ENCODE measurements at regions not wholly inside any gene's neighbourhood (a gene's known extent, or its start where the extent isn't known, plus 50 kb on each side); places are given as distances from the start of the nearest gene placed in this dataset.
A peak's percentile ranks its signal among the peaks of the same experiment; 100 is the strongest.

DNA sequence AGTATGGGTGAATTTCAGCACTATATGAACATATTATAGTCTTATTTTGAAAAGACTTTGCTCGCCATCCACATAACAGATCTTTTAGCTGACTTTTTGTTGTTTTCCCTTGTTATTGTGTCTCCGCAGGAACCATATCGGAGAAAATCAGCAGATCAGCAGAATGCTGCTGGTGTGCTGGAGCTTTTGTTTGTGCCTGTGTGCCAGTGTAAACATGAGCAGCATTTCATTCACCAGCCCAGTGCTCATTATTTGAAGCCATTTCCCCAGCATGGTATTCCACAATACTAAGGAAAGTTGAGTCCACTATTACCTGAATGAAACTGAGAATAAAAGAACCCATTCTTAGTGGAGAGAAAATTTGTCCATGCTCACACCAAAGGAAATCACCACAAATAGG lies 261.8 kb upstream of the ARX start:
- H3K4me3 ChIP-seq (ENCODE audit: low read depth, low read length) = no peak overlapping the region
- no peak for DNase-seq (ENCODE audit: low read depth)
- in situ Hi-C loops (cut with HindIII; ENCODE audit: low sequenced_read_pairs) = no loop called here
- TF ChIP-seq, protein P1, sequence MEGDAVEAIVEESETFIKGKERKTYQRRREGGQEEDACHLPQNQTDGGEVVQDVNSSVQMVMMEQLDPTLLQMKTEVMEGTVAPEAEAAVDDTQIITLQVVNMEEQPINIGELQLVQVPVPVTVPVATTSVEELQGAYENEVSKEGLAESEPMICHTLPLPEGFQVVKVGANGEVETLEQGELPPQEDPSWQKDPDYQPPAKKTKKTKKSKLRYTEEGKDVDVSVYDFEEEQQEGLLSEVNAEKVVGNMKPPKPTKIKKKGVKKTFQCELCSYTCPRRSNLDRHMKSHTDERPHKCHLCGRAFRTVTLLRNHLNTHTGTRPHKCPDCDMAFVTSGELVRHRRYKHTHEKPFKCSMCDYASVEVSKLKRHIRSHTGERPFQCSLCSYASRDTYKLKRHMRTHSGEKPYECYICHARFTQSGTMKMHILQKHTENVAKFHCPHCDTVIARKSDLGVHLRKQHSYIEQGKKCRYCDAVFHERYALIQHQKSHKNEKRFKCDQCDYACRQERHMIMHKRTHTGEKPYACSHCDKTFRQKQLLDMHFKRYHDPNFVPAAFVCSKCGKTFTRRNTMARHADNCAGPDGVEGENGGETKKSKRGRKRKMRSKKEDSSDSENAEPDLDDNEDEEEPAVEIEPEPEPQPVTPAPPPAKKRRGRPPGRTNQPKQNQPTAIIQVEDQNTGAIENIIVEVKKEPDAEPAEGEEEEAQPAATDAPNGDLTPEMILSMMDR (IDR thresholded peaks at IDR 0.05; ENCODE audit: low read depth, low read length, missing control alignments) = no peak

DNA sequence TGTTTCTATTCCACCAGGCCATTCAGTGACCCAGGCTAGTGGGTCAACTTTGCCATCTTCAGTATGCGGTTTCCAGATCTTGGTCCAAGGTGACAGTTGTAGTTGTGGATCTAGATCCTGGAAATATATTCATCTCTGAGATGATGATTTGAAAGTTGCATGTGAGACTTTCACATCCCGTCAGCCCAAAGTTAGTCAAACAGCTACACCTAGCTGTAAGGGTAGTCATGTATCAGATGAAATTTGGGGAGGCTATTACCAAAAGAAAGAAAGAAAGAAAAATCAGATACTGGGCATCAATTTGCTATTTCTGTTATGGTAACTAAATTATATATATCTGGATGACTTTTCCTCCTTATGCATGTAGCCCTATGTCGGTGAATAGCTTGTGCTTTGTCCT lies 259.4 kb upstream of the ARX start:
- TF ChIP-seq, protein P1 (IDR thresholded peaks at IDR 0.05; ENCODE audit: low read depth, low read length, missing control alignments) = peak; percentile 12
- DNase-seq (ENCODE audit: low read depth) = no peak
- no peak overlapping the region for H3K4me3 ChIP-seq (ENCODE audit: low read depth, low read length)
- in situ Hi-C loops (cut with HindIII; ENCODE audit: low sequenced_read_pairs) = no loop called here

DNA sequence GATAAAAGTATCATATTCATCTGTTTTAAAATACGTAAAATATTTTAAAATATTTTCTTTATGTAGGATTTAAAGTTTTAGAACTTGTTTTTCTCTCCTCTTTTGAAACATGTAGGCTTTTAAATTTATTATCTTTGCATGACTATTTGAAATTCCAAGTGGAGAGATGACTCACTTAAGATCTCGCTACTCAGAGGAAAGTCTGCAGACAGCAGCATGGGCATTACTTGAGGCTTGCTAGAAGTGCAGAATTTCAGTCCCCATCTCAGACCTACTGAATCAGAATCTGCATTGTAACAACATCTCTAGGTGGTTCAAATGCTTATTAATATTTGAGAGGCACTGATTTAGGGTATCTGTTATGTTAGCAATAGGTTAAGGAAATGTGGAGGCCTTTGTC lies 225.7 kb upstream of the ARX start:
- in situ Hi-C loops (cut with HindIII; ENCODE audit: low sequenced_read_pairs) = no loop called here
- no peak overlapping the region for H3K4me3 ChIP-seq (ENCODE audit: low read depth, low read length)
- TF ChIP-seq, protein P1 (IDR thresholded peaks at IDR 0.05; ENCODE audit: low read depth, low read length, missing control alignments) = no peak
- DNase-seq (ENCODE audit: low read depth) = no peak

DNA sequence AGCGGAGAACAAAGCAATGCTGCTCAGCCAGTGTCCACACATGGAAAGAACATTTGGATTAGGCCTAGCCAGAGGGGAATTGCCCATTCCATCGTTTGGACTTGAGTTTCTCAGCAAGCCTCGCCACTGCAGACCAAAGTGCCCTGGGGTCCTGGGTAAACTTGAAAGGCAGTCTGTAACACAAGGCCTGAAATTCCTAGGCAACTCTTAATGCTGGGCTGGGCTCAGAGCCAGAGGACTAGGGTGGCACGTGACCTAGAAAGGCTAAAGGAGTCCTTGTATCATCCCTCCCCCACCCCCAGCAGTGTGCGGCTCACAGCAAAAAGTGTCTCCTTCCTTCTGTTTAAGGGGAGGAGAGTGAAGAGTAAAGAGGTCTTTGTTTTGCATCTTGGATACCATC lies 210.4 kb upstream of the ARX start:
- TF ChIP-seq, protein P1 (IDR thresholded peaks at IDR 0.05; ENCODE audit: low read depth, low read length, missing control alignments) = no peak
- no peak for DNase-seq (ENCODE audit: low read depth)
- no peak overlapping the region for H3K4me3 ChIP-seq (ENCODE audit: low read depth, low read length)
- in situ Hi-C loops (cut with HindIII; ENCODE audit: low sequenced_read_pairs) = no loop called here

DNA sequence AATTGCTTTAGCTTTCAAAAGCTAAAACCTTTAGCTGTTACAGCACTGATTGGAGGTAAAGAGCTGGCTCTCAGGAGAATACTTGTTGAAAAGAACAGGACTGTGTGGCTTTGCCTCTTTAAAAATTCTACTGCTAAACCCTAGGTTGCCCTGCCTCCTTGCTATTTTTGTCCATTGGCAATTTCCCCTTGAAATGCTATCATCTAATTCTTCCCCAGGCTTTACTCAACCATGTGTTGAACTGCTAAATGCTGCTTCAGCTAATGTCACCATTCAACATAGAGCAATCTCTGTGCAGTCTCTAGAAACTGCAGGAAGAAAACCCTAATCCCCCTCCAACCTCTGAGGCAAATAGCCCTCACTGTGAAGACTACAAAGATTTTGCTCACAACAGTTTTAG lies 203.7 kb upstream of the ARX start:
- no peak overlapping the region for H3K4me3 ChIP-seq (ENCODE audit: low read depth, low read length)
- TF ChIP-seq, protein P1 (IDR thresholded peaks at IDR 0.05; ENCODE audit: low read depth, low read length, missing control alignments) = no peak
- no peak for DNase-seq (ENCODE audit: low read depth)
- in situ Hi-C loops (cut with HindIII; ENCODE audit: low sequenced_read_pairs) = no loop called here

DNA sequence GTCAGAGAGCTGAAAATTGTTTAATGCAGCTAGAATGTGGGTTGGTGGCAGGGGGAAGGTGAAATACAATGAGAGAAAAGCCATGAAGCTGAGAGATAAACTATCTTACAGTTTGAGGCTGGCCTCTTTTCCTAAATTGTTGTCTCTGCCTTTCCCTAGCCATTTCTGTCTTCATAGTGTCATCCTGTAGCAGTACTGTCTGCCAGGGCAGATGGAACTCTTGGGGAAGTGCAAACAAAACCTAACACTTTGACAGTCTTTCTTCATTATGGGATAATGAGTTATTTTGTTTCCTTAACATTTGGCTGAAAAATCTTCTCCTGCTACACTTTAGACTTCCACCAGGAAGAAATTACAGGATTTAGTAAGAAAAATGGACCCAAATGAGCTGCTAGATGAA lies 197.8 kb upstream of the ARX start:
- TF ChIP-seq, protein P1 (IDR thresholded peaks at IDR 0.05; ENCODE audit: low read depth, low read length, missing control alignments) = no peak
- DNase-seq (ENCODE audit: low read depth) = no peak
- no peak overlapping the region for H3K4me3 ChIP-seq (ENCODE audit: low read depth, low read length)
- in situ Hi-C loops (cut with HindIII; ENCODE audit: low sequenced_read_pairs) = no loop called here

Data from astrocyte of the cerebellum (primary cell).